22Rv1 (cell line): ENCODE measurements at regions not wholly inside any gene's neighbourhood (a gene's known extent, or its start where the extent isn't known, plus 50 kb on each side); places are given as distances from the start of the nearest gene placed in this dataset.

ENCODE experiments used
- ZFX ChIP-seq: fragments of 450-650 bp; IDR thresholded peaks from 2 replicates; pipeline ENCODE4 v1.6.1; 2017; ENCODE audit warnings: antibody characterized with exemption, borderline replicate concordance
- TF ChIP-seq, protein P1 (sequence below): fragments of 450-650 bp; IDR thresholded peaks from 2 replicates; pipeline ENCODE4 v1.5.1; 2017; ENCODE audit warnings: mild to moderate bottlenecking

DNA sequence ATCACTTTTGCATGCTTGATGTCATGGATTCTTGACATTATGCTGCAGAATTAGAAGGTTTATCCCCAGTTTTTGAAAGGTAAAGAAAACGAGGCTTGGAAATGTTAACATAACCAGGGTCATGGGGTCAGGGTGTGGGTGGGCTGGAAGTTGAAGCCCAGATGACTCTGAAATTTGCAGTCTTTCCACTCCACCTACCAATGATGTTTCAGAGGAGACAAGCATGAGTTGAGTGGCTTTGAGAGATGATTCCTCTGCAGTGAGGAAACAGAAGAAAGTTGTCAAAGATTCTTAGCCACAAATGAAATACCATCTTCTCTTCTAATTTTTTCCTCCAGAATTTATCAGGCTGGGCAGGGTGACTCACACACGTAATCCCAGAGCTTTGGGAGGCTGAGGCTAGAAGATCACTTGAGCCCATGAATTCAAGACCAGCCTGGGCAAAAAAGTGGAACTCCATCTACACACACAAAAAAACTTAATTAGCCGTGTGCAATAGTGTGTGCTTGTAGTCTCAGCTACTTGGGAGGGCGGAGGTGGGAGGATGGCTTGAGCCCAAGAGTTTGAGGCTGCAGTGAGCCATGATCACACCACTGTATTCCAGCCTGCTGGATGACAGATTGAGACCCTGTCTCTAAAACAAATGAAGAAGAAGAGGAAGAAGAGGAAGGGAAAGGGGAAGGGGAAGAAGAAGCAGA is 239.1 kb upstream of the AUTS2 start:
- TF ChIP-seq, protein P1, sequence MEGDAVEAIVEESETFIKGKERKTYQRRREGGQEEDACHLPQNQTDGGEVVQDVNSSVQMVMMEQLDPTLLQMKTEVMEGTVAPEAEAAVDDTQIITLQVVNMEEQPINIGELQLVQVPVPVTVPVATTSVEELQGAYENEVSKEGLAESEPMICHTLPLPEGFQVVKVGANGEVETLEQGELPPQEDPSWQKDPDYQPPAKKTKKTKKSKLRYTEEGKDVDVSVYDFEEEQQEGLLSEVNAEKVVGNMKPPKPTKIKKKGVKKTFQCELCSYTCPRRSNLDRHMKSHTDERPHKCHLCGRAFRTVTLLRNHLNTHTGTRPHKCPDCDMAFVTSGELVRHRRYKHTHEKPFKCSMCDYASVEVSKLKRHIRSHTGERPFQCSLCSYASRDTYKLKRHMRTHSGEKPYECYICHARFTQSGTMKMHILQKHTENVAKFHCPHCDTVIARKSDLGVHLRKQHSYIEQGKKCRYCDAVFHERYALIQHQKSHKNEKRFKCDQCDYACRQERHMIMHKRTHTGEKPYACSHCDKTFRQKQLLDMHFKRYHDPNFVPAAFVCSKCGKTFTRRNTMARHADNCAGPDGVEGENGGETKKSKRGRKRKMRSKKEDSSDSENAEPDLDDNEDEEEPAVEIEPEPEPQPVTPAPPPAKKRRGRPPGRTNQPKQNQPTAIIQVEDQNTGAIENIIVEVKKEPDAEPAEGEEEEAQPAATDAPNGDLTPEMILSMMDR = no peak
- no peak for TF ChIP-seq ZFX
